ENCODE measurements at regions not wholly inside any gene's neighbourhood (a gene's known extent, or its start where the extent isn't known, plus 50 kb on each side); places are given as distances from the start of the nearest gene placed in this dataset.

DNA sequence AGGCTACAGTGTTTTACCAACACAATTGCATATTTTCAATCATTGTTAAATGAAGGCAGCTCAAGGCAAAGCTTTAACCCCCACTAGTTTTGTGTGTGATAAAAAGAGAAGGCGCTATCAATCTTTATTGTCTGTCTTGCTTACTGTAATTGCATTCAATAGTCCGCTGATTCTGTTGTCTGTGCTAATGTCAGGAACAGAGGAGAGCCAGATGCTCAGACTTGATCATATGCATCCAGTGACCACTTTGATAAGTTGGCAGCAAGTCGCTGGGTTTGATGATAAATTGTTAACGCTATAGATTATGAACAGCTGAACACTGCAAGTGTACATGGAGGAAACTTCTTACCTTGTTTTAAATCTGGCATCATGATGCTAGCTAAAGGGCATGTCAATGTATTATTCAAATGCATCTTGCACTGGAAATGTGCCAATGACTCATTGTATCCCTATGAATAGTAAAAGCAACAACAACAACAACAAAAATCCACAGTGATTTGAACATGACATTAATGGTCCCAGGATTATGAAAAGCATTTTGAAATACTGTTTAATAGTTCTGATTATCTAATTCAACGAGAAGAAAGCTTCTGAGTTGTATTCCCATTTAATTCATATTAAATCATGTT is 423.5 kb upstream of the FANCL start:
- no peak overlapping the region for H3K4me2 ChIP-seq (ENCODE audit: low read length)
- no peaks in the 10 kb centered on the region for H3K9me2 ChIP-seq (ENCODE audit: insufficient read depth, low read length)
- TF ChIP-seq POLR2AphosphoS5 (IDR thresholded peaks at IDR 0.05) (no peak), EP300 (conservative IDR thresholded peaks at IDR 0.05; ENCODE audit: poor library complexity, severe bottlenecking) (peak; percentile 36)
- H3K79me2 ChIP-seq (replicated peaks; ENCODE audit: insufficient read depth, low read length) = no peaks in the 10 kb centered on the region
- no peaks in the 10 kb centered on the region for H3K27me3 ChIP-seq (ENCODE audit: insufficient read depth, low read depth, low read length)
- no peaks in the 10 kb centered on the region for H3K36me3 ChIP-seq (ENCODE audit: insufficient read depth, low read length)
- no peaks in the 10 kb centered on the region for H4K20me1 ChIP-seq (ENCODE audit: insufficient read depth)
- H3F3A ChIP-seq (ENCODE audit: insufficient read depth, low read length, poor library complexity, severe bottlenecking) = no peaks in the 10 kb centered on the region
- no peak overlapping the region for H3K27ac ChIP-seq (ENCODE audit: low read length)
- no peak overlapping the region for H2AFZ ChIP-seq (ENCODE audit: low read depth, low read length)
- H3K4me3 ChIP-seq (ENCODE audit: low read length) = no peak overlapping the region
- no peaks in the 10 kb centered on the region for H3K9me3 ChIP-seq (ENCODE audit: low read length)
- H3K9ac ChIP-seq (ENCODE audit: low read length) = no peak overlapping the region

DNA sequence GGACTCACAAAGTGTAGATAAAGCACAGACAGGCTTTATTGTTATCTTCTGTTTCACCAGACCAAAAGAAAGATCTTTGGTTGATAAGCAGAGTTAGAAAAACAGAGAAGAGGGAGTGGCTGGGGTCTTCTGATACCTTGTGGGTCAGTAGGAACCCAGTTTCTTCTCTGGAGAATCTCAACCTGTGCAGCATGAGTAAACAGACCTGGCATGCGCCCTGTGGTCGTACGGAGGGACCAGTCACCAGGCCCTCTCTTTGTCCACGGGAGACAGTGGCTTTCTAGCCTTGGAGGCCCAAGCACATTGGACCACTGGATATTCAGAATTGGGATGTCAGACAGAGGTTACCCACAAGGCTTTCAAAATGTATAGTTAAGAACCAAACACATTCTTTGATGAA is 418.9 kb upstream of the FANCL start:
- Histone ChIP-seq H3K9me3 (ENCODE audit: low read length) (no peaks in the 10 kb centered on the region), H3K27me3 (ENCODE audit: insufficient read depth, low read depth, low read length) (no peaks in the 10 kb centered on the region), H2AFZ (ENCODE audit: low read depth, low read length) (no peak overlapping the region), H3K79me2 (replicated peaks; ENCODE audit: insufficient read depth, low read length) (no peaks in the 10 kb centered on the region), H3K9me2 (ENCODE audit: insufficient read depth, low read length) (no peaks in the 10 kb centered on the region), H3F3A (ENCODE audit: insufficient read depth, low read length, poor library complexity, severe bottlenecking) (no peaks in the 10 kb centered on the region), H3K4me3 (ENCODE audit: low read length) (no peak overlapping the region), H3K36me3 (ENCODE audit: insufficient read depth, low read length) (no peaks in the 10 kb centered on the region), H4K20me1 (ENCODE audit: insufficient read depth) (no peaks in the 10 kb centered on the region), H3K27ac (ENCODE audit: low read length) (no peak overlapping the region), H3K9ac (ENCODE audit: low read length) (no peak overlapping the region), H3K4me2 (ENCODE audit: low read length) (no peak overlapping the region)
- TF ChIP-seq, protein P1, sequence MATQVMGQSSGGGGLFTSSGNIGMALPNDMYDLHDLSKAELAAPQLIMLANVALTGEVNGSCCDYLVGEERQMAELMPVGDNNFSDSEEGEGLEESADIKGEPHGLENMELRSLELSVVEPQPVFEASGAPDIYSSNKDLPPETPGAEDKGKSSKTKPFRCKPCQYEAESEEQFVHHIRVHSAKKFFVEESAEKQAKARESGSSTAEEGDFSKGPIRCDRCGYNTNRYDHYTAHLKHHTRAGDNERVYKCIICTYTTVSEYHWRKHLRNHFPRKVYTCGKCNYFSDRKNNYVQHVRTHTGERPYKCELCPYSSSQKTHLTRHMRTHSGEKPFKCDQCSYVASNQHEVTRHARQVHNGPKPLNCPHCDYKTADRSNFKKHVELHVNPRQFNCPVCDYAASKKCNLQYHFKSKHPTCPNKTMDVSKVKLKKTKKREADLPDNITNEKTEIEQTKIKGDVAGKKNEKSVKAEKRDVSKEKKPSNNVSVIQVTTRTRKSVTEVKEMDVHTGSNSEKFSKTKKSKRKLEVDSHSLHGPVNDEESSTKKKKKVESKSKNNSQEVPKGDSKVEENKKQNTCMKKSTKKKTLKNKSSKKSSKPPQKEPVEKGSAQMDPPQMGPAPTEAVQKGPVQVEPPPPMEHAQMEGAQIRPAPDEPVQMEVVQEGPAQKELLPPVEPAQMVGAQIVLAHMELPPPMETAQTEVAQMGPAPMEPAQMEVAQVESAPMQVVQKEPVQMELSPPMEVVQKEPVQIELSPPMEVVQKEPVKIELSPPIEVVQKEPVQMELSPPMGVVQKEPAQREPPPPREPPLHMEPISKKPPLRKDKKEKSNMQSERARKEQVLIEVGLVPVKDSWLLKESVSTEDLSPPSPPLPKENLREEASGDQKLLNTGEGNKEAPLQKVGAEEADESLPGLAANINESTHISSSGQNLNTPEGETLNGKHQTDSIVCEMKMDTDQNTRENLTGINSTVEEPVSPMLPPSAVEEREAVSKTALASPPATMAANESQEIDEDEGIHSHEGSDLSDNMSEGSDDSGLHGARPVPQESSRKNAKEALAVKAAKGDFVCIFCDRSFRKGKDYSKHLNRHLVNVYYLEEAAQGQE (IDR thresholded peaks at IDR 0.05; ENCODE audit: borderline replicate concordance) = no peak
- TF ChIP-seq RAD21 (conservative IDR thresholded peaks at IDR 0.05) (no peak), EP300 (conservative IDR thresholded peaks at IDR 0.05; ENCODE audit: poor library complexity, severe bottlenecking) (no peak), TAF1 (IDR thresholded peaks at IDR 0.05; ENCODE audit: low read depth) (no peak), EZH2 (IDR thresholded peaks at IDR 0.05; ENCODE audit: borderline replicate concordance, insufficient read depth, low read length, poor library complexity, severe bottlenecking) (no peak), SMC3 (conservative IDR thresholded peaks at IDR 0.05; ENCODE audit: poor library complexity) (no peak), POLR2AphosphoS5 (IDR thresholded peaks at IDR 0.05) (no peak), MXI1 (conservative IDR thresholded peaks at IDR 0.05; ENCODE audit: poor library complexity, severe bottlenecking) (no peak)
- TF ChIP-seq, protein P2, sequence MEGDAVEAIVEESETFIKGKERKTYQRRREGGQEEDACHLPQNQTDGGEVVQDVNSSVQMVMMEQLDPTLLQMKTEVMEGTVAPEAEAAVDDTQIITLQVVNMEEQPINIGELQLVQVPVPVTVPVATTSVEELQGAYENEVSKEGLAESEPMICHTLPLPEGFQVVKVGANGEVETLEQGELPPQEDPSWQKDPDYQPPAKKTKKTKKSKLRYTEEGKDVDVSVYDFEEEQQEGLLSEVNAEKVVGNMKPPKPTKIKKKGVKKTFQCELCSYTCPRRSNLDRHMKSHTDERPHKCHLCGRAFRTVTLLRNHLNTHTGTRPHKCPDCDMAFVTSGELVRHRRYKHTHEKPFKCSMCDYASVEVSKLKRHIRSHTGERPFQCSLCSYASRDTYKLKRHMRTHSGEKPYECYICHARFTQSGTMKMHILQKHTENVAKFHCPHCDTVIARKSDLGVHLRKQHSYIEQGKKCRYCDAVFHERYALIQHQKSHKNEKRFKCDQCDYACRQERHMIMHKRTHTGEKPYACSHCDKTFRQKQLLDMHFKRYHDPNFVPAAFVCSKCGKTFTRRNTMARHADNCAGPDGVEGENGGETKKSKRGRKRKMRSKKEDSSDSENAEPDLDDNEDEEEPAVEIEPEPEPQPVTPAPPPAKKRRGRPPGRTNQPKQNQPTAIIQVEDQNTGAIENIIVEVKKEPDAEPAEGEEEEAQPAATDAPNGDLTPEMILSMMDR (IDR thresholded peaks at IDR 0.05; ENCODE audit: poor library complexity, severe bottlenecking) = no peak
